H1 (cell line): ENCODE measurements at regions not wholly inside any gene's neighbourhood (a gene's known extent, or its start where the extent isn't known, plus 50 kb on each side); places are given as distances from the start of the nearest gene placed in this dataset.

Source experiments
- CHD1 ChIP-seq: IDR thresholded peaks from 2 replicates; pipeline ENCODE4 v1.6.1; 2012; ENCODE audit warnings: low read depth, low read length, improper control_type of control experiment
- CHD7 ChIP-seq: fragments of 300-600 bp; sonication (generic); IDR thresholded peaks from 2 replicates; pipeline ENCODE4 v1.7.1; 2012; ENCODE audit warnings: low read length, moderate library complexity, mild to moderate bottlenecking, inconsistent platforms; ENCODE audit not compliant: insufficient replicate concordance
- JUN ChIP-seq: IDR thresholded peaks from 2 replicates; pipeline ENCODE4 v1.6.1; 2011; ENCODE audit warnings: low read depth, mild to moderate bottlenecking, improper control_type of control experiment, low read length
- KDM4A ChIP-seq: IDR thresholded peaks from one replicate; pipeline ENCODE4 v1.7.1; 2012; ENCODE audit warnings: low read depth, mild to moderate bottlenecking, moderate library complexity, low read length, inconsistent platforms; ENCODE audit not compliant: severe bottlenecking
- POLR2AphosphoS5 ChIP-seq: IDR thresholded peaks from 2 replicates; pipeline ENCODE4 v1.6.1; 2011; ENCODE audit warnings: low read depth, low read length
- TEAD4 ChIP-seq: IDR thresholded peaks from 2 replicates; pipeline ENCODE4 v1.6.1; 2012; ENCODE audit warnings: low read depth, low read length, inconsistent platforms, mixed read lengths
- TF ChIP-seq, protein P1 (sequence below): IDR thresholded peaks from 2 replicates; pipeline ENCODE4 v1.6.1; 2011; ENCODE audit warnings: low read depth, mild to moderate bottlenecking, low read length; ENCODE audit not compliant: insufficient read depth

DNA sequence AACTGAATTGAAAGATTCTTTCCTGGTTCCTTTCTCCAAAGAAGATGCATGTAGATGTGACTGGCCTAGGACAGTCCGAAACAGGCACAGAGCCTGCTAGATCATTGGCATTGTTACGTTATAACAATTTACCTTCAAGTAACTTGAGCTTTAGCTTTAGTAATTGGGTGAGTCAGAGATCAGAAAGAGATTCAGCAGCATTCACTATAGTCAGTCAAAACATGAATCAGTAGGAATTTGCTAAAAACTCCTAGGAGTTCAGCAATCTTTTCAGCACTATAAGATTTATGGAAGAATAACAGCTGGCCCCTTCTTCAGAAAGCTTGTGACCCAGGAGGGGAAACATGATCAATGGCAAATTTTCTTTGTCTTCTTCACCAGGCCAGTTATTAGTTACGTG lies 281.7 kb upstream of the PRDM1 start (continued):
- TF ChIP-seq CHD7 (no peak), JUN (no peak), CHD1 (no peak), TEAD4 (no peak), POLR2AphosphoS5 (no peak), KDM4A (no peak)
- TF ChIP-seq, protein P1, sequence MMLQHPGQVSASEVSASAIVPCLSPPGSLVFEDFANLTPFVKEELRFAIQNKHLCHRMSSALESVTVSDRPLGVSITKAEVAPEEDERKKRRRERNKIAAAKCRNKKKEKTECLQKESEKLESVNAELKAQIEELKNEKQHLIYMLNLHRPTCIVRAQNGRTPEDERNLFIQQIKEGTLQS: no peak
